ENCODE measurements at regions not wholly inside any gene's neighbourhood (a gene's known extent, or its start where the extent isn't known, plus 50 kb on each side); places are given as distances from the start of the nearest gene placed in this dataset.

DNA sequence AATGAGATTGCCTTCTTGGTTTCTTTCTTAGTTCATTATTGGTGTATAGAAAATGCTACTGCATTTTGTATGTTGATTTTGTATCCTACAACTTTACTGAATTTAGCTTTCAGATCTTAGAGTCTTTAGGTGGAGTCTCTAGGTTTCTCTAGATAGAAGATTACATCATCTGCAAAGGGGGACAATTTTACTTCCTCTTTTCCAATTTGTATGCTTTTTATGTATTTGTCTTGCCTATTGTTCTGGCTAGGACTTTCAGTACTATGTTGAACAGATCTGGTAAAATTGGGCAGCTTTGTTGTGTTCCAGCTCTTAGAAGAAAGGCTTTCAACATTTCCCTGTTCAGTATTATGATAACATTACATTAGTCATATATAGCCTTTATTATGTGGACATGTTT is 101.0 kb upstream of the SPRY2 start:
- no peak for TF ChIP-seq CTCF (IDR thresholded peaks at IDR 0.05; ENCODE audit: poor library complexity, severe bottlenecking)
- TF ChIP-seq, protein P1, sequence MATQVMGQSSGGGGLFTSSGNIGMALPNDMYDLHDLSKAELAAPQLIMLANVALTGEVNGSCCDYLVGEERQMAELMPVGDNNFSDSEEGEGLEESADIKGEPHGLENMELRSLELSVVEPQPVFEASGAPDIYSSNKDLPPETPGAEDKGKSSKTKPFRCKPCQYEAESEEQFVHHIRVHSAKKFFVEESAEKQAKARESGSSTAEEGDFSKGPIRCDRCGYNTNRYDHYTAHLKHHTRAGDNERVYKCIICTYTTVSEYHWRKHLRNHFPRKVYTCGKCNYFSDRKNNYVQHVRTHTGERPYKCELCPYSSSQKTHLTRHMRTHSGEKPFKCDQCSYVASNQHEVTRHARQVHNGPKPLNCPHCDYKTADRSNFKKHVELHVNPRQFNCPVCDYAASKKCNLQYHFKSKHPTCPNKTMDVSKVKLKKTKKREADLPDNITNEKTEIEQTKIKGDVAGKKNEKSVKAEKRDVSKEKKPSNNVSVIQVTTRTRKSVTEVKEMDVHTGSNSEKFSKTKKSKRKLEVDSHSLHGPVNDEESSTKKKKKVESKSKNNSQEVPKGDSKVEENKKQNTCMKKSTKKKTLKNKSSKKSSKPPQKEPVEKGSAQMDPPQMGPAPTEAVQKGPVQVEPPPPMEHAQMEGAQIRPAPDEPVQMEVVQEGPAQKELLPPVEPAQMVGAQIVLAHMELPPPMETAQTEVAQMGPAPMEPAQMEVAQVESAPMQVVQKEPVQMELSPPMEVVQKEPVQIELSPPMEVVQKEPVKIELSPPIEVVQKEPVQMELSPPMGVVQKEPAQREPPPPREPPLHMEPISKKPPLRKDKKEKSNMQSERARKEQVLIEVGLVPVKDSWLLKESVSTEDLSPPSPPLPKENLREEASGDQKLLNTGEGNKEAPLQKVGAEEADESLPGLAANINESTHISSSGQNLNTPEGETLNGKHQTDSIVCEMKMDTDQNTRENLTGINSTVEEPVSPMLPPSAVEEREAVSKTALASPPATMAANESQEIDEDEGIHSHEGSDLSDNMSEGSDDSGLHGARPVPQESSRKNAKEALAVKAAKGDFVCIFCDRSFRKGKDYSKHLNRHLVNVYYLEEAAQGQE (IDR thresholded peaks at IDR 0.05; ENCODE audit: borderline replicate concordance): no peak
- no peak for TF ChIP-seq POLR2AphosphoS5 (IDR thresholded peaks at IDR 0.05)
- TF ChIP-seq EP300 (conservative IDR thresholded peaks at IDR 0.05; ENCODE audit: poor library complexity, severe bottlenecking): no peak
- no peak for TF ChIP-seq TAF1 (IDR thresholded peaks at IDR 0.05; ENCODE audit: low read depth)
- TF ChIP-seq MXI1 (conservative IDR thresholded peaks at IDR 0.05; ENCODE audit: poor library complexity, severe bottlenecking): no peak
- TF ChIP-seq RAD21 (conservative IDR thresholded peaks at IDR 0.05): no peak
